Fibroblast of the aortic adventitia (primary cell): ENCODE measurements at regions not wholly inside any gene's neighbourhood (a gene's known extent, or its start where the extent isn't known, plus 50 kb on each side); places are given as distances from the start of the nearest gene placed in this dataset.

Source experiments
- DNase-seq: peaks from one replicate; pipeline ENCODE4 v3.0.0-alpha.2; 2010; ENCODE audit warnings: low read depth
- H3K4me3 ChIP-seq: 2 replicates; pipeline ENCODE4 v1.5.1; 2011; ENCODE audit warnings: low read depth, mild to moderate bottlenecking, control low read depth, low read length, moderate library complexity
- TF ChIP-seq, protein P1 (sequence below): IDR thresholded peaks from 2 replicates; pipeline ENCODE4 v1.5.1; 2011; ENCODE audit warnings: mild to moderate bottlenecking, low read length, control low read depth, inconsistent platforms; ENCODE audit not compliant: insufficient read depth

- H3K4me3 ChIP-seq = no peak overlapping the region
- peak; percentile 35 for DNase-seq
These were observed 731.6 kb upstream of the ANKRD30A start for GRCh38 chr10:36393801-36394200.

GRCh38 chr10:36391405-36391804 is 734.0 kb upstream of the ANKRD30A start:
- no peak overlapping the region for H3K4me3 ChIP-seq
- TF ChIP-seq, protein P1, sequence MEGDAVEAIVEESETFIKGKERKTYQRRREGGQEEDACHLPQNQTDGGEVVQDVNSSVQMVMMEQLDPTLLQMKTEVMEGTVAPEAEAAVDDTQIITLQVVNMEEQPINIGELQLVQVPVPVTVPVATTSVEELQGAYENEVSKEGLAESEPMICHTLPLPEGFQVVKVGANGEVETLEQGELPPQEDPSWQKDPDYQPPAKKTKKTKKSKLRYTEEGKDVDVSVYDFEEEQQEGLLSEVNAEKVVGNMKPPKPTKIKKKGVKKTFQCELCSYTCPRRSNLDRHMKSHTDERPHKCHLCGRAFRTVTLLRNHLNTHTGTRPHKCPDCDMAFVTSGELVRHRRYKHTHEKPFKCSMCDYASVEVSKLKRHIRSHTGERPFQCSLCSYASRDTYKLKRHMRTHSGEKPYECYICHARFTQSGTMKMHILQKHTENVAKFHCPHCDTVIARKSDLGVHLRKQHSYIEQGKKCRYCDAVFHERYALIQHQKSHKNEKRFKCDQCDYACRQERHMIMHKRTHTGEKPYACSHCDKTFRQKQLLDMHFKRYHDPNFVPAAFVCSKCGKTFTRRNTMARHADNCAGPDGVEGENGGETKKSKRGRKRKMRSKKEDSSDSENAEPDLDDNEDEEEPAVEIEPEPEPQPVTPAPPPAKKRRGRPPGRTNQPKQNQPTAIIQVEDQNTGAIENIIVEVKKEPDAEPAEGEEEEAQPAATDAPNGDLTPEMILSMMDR = no peak
- no peak for DNase-seq

More at GRCh38 chr10:36393801-36394200, 731.6 kb upstream of the ANKRD30A start:
- TF ChIP-seq, protein P1 = no peak

DNA sequence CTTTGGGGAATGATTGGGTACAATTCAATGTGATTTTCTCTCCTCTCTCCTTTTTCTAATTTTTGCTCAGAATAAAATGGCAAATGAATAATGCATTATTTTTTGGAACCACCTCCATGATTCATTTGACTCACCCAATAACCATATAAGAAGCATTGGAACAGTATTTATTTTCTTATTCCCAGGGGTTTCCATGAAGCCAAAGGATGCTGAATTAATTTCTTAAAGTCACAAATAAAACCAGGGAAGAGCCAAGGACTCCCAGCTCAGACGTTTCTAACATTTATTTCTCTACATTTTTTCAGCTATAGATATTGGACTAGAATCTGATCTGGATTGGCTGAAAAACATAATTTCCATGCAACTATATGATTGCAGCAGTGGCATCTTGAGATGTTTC is 735.2 kb upstream of the ANKRD30A start:
- TF ChIP-seq, protein P1 = no peak
- no peak overlapping the region for H3K4me3 ChIP-seq
- DNase-seq = no peak

DNA sequence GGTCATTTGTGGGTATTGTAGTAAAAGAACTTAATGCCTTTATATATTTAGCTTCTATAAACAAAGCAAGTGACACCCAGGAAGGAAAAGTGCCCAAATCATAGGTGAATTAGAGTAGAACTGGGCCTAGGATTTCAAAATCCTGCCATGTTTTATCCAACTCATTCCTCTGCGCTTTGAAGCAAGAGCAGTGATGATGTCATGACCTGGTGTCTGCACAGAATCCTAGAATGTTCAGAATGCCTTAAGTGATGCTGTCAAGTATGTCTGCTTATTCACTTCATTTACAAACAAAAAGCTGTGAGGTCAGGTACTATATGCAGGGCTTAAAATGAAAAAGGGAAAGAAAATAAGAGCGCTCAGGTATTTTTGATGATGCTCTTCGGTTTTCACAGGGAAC is 737.2 kb upstream of the ANKRD30A start:
- TF ChIP-seq, protein P1 = no peak
- DNase-seq = no peak

DNA sequence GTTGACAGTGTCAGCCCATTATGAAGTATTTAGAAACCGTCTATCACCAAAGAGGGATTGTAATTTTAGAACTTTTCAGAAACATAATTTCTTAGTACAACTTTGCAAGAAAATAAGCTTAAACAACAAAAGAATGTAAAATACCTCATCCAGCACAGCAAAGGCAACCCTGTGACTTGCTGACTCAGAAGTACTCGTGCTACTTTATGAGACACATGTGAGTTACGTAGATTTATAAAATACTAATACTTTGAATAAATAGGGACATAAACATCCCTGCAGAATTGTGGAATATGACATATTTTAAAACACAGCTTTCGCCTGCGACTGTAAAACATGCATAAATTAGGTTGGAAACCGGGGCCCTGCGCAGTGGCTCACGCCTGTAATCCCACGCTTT is 739.7 kb upstream of the ANKRD30A start:
- no peak overlapping the region for H3K4me3 ChIP-seq
- TF ChIP-seq, protein P1 = no peak
- no peak for DNase-seq

More for the DNA sequence above, 737.2 kb upstream of the ANKRD30A start:
- H3K4me3 ChIP-seq = no peak overlapping the region

GRCh38 chr10:36383349-36383748 is 741.3 kb upstream of the FZD8 start:
- TF ChIP-seq, protein P1 = no peak
- no peak overlapping the region for H3K4me3 ChIP-seq
- no peak for DNase-seq

DNA sequence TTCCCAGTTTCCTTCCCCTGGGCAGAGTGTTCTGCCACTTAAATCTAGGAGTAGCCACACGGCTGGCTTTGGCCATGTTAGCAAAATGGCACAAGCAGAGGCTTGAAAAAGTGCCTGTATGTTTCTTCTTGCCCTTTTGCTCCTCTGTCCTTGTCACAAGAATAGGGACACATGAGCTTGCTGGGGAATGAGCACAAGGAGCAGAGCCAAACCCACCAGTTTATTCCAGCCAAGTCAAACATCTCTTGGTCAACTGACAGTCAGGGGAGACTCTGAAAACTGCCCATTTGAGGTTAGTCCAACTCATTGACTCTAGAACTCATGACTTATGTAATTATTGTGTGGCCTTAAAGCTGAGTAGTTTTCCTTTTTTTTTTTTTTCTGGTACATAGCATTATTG is 739.7 kb upstream of the FZD8 start:
- TF ChIP-seq, protein P1 = no peak
- no peak for DNase-seq
- no peak overlapping the region for H3K4me3 ChIP-seq
